GM21576 (cell line): ENCODE measurements at regions not wholly inside any gene's neighbourhood (a gene's known extent, or its start where the extent isn't known, plus 50 kb on each side); places are given as distances from the start of the nearest gene placed in this dataset.

Experiments used
- ATAC-seq: cut with Tn5 transposase; IDR thresholded peaks from one replicate; pipeline ENCODE4 v1.9.1; 2021; ENCODE audit warnings: mild to moderate bottlenecking, moderate library complexity; ENCODE audit not compliant: unreplicated experiment

- ATAC-seq = no peak
Observed at GRCh38 chr5:33312571-33313549, 127.9 kb upstream of the TARS1 start.

- no peak for ATAC-seq
Observed at GRCh38 chr5:33315189-33315588, 125.6 kb upstream of the TARS1 start.

DNA sequence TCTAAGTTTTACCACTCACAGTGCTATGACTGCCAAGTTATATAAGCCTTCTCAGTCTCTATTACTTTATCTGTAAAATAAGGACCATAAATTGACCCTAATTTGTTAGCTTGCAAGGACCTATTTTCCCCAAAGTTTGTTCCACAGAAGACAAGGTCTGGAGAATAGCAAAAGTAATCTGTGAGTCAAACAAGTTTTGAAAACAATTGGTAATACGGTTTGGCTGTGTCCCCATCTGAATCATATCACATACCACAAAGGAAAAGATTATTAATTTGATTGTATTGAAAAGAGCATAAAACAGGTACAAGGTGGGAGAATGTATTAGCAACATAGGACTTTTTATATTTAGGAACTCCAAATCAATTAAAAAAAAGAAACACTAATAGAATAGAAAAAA is 124.0 kb upstream of the TARS1 start:
- ATAC-seq = no peak

DNA sequence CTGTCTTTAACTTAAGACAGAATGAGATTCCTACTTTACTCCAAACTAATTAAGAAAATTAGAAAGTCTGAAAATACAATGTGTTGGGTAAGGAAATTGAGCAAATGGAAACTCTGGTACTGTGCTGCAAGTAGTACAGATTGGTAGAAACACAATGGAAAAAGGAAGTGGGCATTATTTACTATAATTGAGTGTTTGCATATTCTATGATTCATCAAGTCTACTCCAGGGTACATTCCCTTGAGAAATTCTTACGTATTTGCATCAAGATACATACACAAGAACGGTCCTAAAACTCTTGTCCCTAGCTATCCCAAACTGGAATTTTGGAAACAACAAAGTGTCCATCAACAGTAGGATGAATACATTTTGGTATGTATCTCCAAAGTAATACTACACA is 123.5 kb upstream of the TARS1 start:
- no peak for ATAC-seq

DNA sequence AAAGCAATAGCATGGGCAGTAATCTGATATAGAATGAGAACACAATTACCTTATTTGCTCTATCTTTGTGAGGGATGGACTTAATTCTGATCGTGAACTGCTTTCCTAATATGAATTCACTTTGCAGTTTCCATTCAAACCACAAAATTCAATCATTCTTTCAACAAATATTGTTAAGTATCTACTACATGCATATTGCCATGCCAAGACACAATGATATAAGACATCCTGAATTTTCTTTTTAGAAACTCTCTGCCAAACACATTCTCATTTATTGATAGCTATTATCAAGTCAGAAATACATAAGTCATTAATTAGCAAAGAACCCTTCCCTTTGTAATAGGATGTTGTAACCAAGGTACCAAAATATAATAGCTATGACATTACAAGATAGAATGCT is 121.6 kb upstream of the TARS1 start:
- ATAC-seq = no peak

- no peak for ATAC-seq
Observed at GRCh38 chr5:33319841-33320240, 120.9 kb upstream of the TARS1 start.

DNA sequence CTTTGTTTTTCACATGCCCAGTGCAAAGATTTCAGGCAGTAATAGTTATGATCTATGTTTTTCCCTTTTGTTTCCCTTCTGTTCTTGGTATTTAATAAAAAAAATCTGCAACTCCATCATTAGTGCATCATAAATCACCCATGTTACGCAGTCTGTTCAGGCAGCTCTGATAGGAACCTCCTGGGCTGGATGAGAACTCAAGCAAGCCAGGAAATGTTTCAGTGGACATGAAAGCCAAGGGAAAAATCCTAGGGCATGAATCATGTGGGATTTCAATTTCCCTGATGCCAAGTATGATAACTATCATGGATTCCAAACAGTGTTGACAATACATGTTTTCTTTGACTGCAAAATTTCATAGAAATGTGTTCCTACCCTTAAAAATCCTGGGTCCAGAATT is 119.7 kb upstream of the TARS1 start:
- ATAC-seq = no peak

DNA sequence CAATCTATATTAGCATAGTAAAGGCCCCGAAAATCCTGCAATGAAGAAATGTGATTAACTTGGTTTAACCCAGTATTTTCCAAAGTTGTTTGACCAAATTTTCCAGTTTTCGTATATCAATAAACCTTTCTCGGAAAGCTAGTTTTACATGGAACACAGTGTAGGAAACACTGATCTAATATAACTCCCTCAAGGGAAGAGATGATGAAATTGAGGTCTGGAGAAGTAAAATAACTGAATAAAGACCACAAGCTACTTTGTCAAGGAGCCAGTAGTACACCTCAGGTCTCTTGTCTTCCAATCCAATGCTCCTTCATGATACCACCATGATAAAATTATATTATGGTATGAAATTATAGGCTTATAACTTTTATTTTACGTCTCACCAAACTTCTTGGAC is 118.1 kb upstream of the TARS1 start:
- ATAC-seq = no peak

GRCh38 chr5:33324667-33325307 is 116.0 kb upstream of the TARS1 start:
- no peak for ATAC-seq

GRCh38 chr5:33328818-33329217 is 111.9 kb upstream of the TARS1 start:
- ATAC-seq = no peak

DNA sequence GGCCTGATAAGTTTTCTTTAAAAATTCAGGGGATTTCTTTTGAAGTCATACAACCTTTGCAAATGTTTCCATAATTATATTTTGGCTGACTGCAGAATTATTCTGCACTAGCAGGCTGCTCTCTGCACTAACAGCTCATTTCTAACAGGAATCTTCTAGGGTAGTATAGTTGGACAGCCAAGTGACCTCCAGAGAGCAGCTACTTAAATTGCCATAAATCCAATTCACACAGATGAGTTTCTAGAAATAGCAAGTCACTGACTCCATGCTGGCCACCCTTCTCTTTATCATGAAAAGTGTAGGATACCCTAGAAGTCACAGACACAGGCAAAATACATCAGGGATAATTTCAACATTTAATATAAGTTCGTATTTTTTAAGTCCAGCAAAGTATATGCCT is 110.9 kb upstream of the TARS1 start:
- no peak for ATAC-seq

DNA sequence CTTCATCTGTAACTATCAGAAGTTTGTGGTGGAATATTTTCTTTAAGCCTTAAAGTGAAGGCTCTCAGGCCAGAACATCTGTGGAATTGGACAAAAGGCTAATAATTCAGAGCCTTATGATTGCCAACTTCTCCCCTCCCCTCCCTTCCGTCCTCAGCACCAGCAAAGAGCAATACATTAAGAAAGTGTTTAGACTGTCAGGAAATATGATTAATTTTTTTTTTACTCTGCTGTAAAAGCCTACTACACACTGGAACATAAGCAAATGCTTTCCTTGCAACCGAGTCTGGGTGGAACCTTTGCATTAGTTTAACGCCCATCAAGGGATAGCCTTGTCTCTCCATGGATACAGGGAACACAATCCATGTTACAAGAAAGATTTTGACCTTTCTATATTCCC is 110.3 kb upstream of the TARS1 start:
- no peak for ATAC-seq

- no peak for ATAC-seq
Observed at GRCh38 chr5:33330992-33331391, 109.8 kb upstream of the TARS1 start.

- ATAC-seq = no peak
Observed at GRCh38 chr5:33332804-33333203, 108.0 kb upstream of the TARS1 start.

GRCh38 chr5:33334829-33335228 is 105.9 kb upstream of the TARS1 start:
- ATAC-seq = no peak

GRCh38 chr5:33336891-33337636 is 103.7 kb upstream of the TARS1 start:
- no peak for ATAC-seq

DNA sequence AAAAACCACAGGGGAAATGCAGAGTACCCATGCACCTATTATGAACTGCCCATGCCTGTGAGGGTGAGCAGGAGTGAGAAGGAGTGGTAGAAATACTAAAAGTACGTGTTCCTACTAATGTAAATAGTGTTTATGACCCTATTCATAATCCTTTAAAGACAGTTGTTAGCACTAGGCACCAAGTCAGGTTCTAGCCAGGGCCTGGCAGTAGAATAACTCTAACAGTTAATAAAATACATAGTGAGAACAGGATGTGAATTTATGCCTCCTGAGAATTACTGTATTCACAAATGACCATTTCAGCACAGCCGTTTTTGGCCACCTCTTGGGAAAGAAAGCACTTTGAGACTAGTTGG is 103.2 kb upstream of the TARS1 start:
- no peak for ATAC-seq

DNA sequence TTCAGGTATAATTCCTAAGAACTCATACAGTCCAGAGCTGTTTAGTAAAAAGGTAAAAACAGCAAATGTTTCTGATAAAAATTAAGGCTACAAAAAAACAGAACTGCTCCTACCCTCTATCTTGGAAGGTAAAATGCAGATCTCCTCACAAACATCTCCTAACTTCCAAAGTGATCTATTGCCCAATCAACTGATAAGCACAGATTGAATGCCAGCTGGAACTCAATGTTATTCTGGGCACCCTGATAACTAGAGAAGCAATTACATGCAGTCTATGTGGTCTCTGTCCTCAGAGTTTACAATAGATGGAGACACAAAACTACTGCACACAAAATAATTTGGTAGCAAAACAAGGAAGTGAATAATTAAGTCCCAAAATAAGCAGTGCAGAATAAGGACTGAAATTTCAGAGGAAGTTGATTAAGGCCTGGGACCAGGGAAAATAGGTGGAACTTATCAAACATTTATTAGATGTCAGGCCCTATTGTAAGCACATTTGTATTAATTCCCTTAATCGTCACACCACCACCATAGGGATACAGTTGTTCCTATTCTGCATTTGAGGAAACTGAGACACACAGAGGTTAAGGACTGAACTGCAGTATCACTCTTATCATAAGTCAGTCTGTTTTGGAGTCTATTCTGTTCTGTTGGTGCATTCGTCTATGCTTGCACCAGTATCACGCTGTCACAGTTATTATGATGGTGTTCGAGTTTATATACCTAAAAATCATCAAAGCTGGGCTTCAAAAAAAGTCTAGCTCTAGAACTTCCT is 102.2 kb upstream of the TARS1 start:
- no peak for ATAC-seq

- ATAC-seq = no peak
Observed at GRCh38 chr5:33339413-33339812, 101.4 kb upstream of the TARS1 start.

DNA sequence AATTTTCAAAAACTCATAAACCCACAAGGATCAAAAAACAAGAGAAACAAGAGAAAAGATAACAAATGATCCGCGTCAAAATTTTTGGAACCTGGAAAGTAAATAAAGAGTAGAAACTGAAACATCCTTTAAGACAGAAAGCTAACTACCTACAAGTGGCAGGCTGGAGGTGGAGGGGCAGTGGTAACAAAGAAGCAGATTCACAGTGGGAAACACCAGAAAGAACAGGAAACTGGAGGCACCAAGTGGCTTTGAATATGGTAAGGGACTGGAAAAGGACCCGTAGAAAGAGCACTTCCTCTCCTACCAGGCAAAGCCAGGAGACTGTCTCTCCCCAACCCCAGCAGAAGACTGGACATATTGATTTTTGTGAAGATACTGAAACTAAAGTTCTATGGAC is 100.6 kb upstream of the TARS1 start:
- ATAC-seq = no peak

- ATAC-seq = no peak
Observed at GRCh38 chr5:33341351-33341750, 99.4 kb upstream of the TARS1 start.
